GM23248 (cell line): ENCODE measurements at regions not wholly inside any gene's neighbourhood (a gene's known extent, or its start where the extent isn't known, plus 50 kb on each side); places are given as distances from the start of the nearest gene placed in this dataset.

Experiments
- EZH2 ChIP-seq: fragments of 200-600 bp; sonication (generic); IDR thresholded peaks from 2 replicates; pipeline ENCODE4 v1.6.1; 2018; ENCODE audit warnings: antibody characterized with exemption, mild to moderate bottlenecking; ENCODE audit not compliant: insufficient read depth, poor library complexity, severe bottlenecking
- EZH2phosphoT487 ChIP-seq: fragments of 200-600 bp; sonication (generic); IDR thresholded peaks from 2 replicates; pipeline ENCODE4 v1.6.1; 2018; ENCODE audit warnings: antibody characterized with exemption, moderate library complexity, mild to moderate bottlenecking, low read depth; ENCODE audit not compliant: insufficient read depth

DNA sequence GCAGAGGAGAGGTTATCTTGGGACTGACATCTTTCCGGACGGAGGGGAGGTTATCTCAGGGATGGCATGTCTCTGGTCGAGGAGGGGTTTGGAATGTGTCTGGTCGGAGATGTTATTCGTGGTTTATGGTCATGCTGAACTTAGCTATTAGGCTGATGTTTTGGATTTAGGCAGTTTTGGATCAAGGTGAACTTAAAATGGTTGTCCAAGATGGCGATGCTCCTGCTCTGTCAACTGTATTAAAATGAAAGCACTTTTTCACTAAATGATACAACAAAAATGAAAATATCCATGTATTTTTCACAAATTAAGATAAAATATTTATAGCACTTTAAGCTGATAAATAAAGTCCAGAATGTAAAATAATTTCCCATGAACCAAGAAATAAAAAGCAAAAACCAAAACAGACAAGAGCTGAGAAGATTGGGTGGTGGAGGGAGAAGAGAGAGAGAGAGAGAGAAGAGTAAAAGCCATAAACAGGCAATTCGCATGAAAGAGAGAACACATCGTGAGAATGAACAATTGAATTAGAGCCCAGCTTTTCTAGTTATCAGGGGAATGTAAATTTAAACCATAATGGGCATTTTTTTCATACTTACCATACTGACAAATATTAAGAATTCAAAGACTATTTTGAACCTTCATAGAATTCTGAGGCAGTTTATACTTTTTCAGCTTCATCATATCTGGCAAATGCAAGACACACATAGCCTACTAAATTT lies 2236.0 kb upstream of the AGA start:
- TF ChIP-seq EZH2: no peak
- no peak for TF ChIP-seq EZH2phosphoT487
